ENCODE measurements at regions not wholly inside any gene's neighbourhood (a gene's known extent, or its start where the extent isn't known, plus 50 kb on each side); places are given as distances from the start of the nearest gene placed in this dataset.

DNA sequence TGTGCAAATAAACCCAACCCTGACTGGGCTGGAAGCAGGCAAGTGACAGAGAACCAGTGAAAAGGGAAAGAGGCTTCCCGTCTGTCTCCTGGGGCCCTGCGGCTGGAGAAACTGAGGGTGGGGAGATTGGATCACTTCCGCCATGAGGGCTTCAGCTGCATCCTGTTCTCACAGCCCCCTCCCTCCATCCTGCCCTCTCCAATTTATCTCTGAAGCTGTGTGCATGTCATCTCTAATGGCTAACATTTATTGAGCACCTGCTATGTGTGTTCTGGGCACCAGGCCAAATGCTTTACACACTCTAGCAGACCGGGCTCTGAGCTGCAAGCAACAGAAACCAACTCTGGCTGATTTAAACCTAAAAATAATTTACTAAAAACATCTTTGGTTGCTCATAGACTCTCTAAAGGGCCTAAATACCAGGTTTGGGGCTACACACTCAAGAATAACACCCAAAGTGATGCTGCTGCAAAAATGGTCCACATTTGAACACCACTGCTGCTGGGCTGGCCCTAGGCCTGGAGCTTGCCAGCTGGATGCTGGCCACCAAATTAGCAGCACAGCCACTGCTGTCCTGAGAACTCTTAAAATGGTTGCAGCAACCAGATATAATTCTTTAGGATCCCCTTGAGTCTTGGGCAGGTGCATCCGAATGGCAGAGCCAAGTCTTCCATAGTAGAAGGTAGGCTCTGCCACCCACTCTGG lies 123.6 kb upstream of the LRFN2 start:
- intact Hi-C loops (cut with micrococcal nuclease; ENCODE audit: unreplicated experiment), result no loop called here
- H3F3A ChIP-seq (ENCODE audit: insufficient read depth, low read depth), result no peaks in the 10 kb centered on the region

GRCh38 chr6:40708049-40708448 lies 120.9 kb upstream of the LRFN2 start:
- Histone ChIP-seq H4K20me1 (ENCODE audit: insufficient read depth) (no peaks in the 10 kb centered on the region), H3K4me1 (replicated peaks; ENCODE audit: insufficient read depth) (no peaks in the 10 kb centered on the region), H3K4me3 (no peak overlapping the region), H2AFZ (no peak overlapping the region), H3K27me3 (ENCODE audit: insufficient read depth, low read depth) (peaks cover 52% of the 10 kb centered on the region), H3K36me3 (ENCODE audit: low read depth) (no peaks in the 10 kb centered on the region), H3K27ac (no peak overlapping the region), H3K4me2 (no peak overlapping the region), H3K79me2 (ENCODE audit: low read depth) (no peaks in the 10 kb centered on the region), H3K9me2 (ENCODE audit: insufficient read depth) (no peaks in the 10 kb centered on the region), H3F3A (ENCODE audit: insufficient read depth, low read depth) (no peaks in the 10 kb centered on the region), H3K9me3 (ENCODE audit: insufficient read depth, low read depth) (no peaks in the 10 kb centered on the region)
- no peak for TF ChIP-seq CTCF (conservative IDR thresholded peaks at IDR 0.05)
- no peak for TF ChIP-seq EZH2 (IDR thresholded peaks at IDR 0.05; ENCODE audit: low read depth)
- intact Hi-C loops (cut with micrococcal nuclease; ENCODE audit: unreplicated experiment), result no loop called here
- ChIA-PET POLR2A (ENCODE audit: unreplicated experiment) (no interaction called here), CTCF (no interaction called here)
- DNase-seq, result no peak
- BruUV-seq (replicated peaks), result no TSS peak

More for the DNA sequence above, 123.6 kb upstream of the LRFN2 start:
- H3K4me1 ChIP-seq (replicated peaks; ENCODE audit: insufficient read depth), result no peaks in the 10 kb centered on the region
- no peak overlapping the region for H3K4me3 ChIP-seq
- no peaks in the 10 kb centered on the region for H3K9me2 ChIP-seq (ENCODE audit: insufficient read depth)
- no peaks in the 10 kb centered on the region for H3K9me3 ChIP-seq (ENCODE audit: insufficient read depth, low read depth)
- BruUV-seq (replicated peaks), result no TSS peak
- POLR2A ChIA-PET (ENCODE audit: unreplicated experiment), result no interaction called here
- no peaks in the 10 kb centered on the region for H4K20me1 ChIP-seq (ENCODE audit: insufficient read depth)
- DNase-seq, result no peak
- CTCF ChIA-PET, result no interaction called here
- TF ChIP-seq CTCF (conservative IDR thresholded peaks at IDR 0.05) (no peak), EZH2 (IDR thresholded peaks at IDR 0.05; ENCODE audit: low read depth) (no peak)
- no peaks in the 10 kb centered on the region for H3K79me2 ChIP-seq (ENCODE audit: low read depth)
- H3K27ac ChIP-seq, result no peak overlapping the region
- no peaks in the 10 kb centered on the region for H3K36me3 ChIP-seq (ENCODE audit: low read depth)
- peaks cover 59% of the 10 kb centered on the region for H3K27me3 ChIP-seq (ENCODE audit: insufficient read depth, low read depth)
- H2AFZ ChIP-seq, result no peak overlapping the region
- H3K4me2 ChIP-seq, result no peak overlapping the region

- Histone ChIP-seq H3K4me1 (replicated peaks; ENCODE audit: insufficient read depth) (no peaks in the 10 kb centered on the region), H3K4me3 (no peak overlapping the region), H3K79me2 (ENCODE audit: low read depth) (no peaks in the 10 kb centered on the region), H2AFZ (no peak overlapping the region), H3K36me3 (ENCODE audit: low read depth) (no peaks in the 10 kb centered on the region), H3K27me3 (ENCODE audit: insufficient read depth, low read depth) (peaks cover 43% of the 10 kb centered on the region), H3K9me2 (ENCODE audit: insufficient read depth) (no peaks in the 10 kb centered on the region), H3K9me3 (ENCODE audit: insufficient read depth, low read depth) (no peaks in the 10 kb centered on the region), H3K27ac (no peak overlapping the region), H3F3A (ENCODE audit: insufficient read depth, low read depth) (no peaks in the 10 kb centered on the region), H3K4me2 (no peak overlapping the region), H4K20me1 (ENCODE audit: insufficient read depth) (no peaks in the 10 kb centered on the region)
- no peak for DNase-seq
- POLR2A ChIA-PET (ENCODE audit: unreplicated experiment), result no interaction called here
- CTCF ChIA-PET, result no interaction called here
- no TSS peak for BruUV-seq (replicated peaks)
- no peak for TF ChIP-seq EZH2 (IDR thresholded peaks at IDR 0.05; ENCODE audit: low read depth)
- intact Hi-C loops (cut with micrococcal nuclease; ENCODE audit: unreplicated experiment), result no loop called here
Measured at GRCh38 chr6:40706178-40706577, 119.0 kb upstream of the LRFN2 start.

DNA sequence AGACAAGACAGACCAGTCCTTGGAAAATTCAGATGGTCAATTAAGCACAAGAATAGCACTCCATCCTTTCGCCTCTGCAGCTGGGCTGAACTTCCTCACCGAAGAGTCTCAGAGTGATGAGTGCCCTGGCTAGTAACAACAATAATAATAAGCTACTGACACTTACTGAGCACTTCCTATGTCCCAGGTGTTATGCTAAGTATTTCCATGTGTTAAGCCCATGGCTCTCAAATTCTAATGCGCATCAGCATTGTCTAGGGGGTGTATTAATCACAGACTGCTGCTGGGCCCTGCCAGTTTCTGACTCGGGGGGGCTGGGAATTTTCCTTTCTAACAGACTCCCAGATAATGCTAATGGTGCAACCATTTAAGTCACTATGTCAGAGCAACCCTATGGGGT lies 118.2 kb upstream of the LRFN2 start:
- Histone ChIP-seq H3K9me2 (ENCODE audit: insufficient read depth) (no peaks in the 10 kb centered on the region), H3K4me1 (replicated peaks; ENCODE audit: insufficient read depth) (no peaks in the 10 kb centered on the region), H3F3A (ENCODE audit: insufficient read depth, low read depth) (no peaks in the 10 kb centered on the region), H3K79me2 (ENCODE audit: low read depth) (no peaks in the 10 kb centered on the region), H3K4me3 (no peak overlapping the region), H3K4me2 (no peak overlapping the region), H3K9me3 (ENCODE audit: insufficient read depth, low read depth) (no peaks in the 10 kb centered on the region), H4K20me1 (ENCODE audit: insufficient read depth) (no peaks in the 10 kb centered on the region), H2AFZ (no peak overlapping the region), H3K27ac (no peak overlapping the region), H3K27me3 (ENCODE audit: insufficient read depth, low read depth) (peaks cover 41% of the 10 kb centered on the region), H3K36me3 (ENCODE audit: low read depth) (no peaks in the 10 kb centered on the region)
- CTCF ChIA-PET, result no interaction called here
- BruUV-seq (replicated peaks), result no TSS peak
- TF ChIP-seq EZH2 (IDR thresholded peaks at IDR 0.05; ENCODE audit: low read depth), result no peak
- TF ChIP-seq CTCF (conservative IDR thresholded peaks at IDR 0.05), result no peak
- no peak for DNase-seq
- POLR2A ChIA-PET (ENCODE audit: unreplicated experiment), result no interaction called here
- intact Hi-C loops (cut with micrococcal nuclease; ENCODE audit: unreplicated experiment), result no loop called here

All from PC-9 (cell line).